HG03064 (cell line): ENCODE measurements at regions not wholly inside any gene's neighbourhood (a gene's known extent, or its start where the extent isn't known, plus 50 kb on each side); places are given as distances from the start of the nearest gene placed in this dataset.
"Not testable (repeated sequence)": the region's sequence is repeated elsewhere in the genome, so short reads cannot be mapped to it uniquely, and the experiment has no call there.

Source experiments
- ATAC-seq: cut with Tn5 transposase; IDR thresholded peaks from one replicate; pipeline ENCODE4 v1.9.1; 2021; ENCODE audit warnings: low read depth; ENCODE audit not compliant: unreplicated experiment

GRCh38 chr12:92062539-92063493 is 82.8 kb downstream of the BTG1 start:
- no peak for ATAC-seq

GRCh38 chr12:92061061-92061460 is 84.6 kb downstream of the BTG1 start:
- ATAC-seq = no peak

GRCh38 chr12:92059960-92060359 is 85.7 kb downstream of the BTG1 start:
- ATAC-seq = no peak

GRCh38 chr12:92058664-92059063 is 87.0 kb downstream of the BTG1 start:
- peak; percentile 78 for ATAC-seq

GRCh38 chr12:92056756-92057155 is 88.9 kb downstream of the BTG1 start:
- not testable (repeated sequence) for ATAC-seq

GRCh38 chr12:92056290-92056689 is 89.4 kb downstream of the BTG1 start:
- no peak for ATAC-seq

- no peak for ATAC-seq
Measured at GRCh38 chr12:92055877-92056276, 89.8 kb downstream of the BTG1 start.

GRCh38 chr12:92051441-92051840 is 94.2 kb downstream of the BTG1 start:
- no peak for ATAC-seq

GRCh38 chr12:92049403-92049802 is 96.2 kb downstream of the BTG1 start:
- peak; percentile 74 for ATAC-seq

- no peak for ATAC-seq
Measured at GRCh38 chr12:92047393-92047826, 98.2 kb downstream of the BTG1 start.

- no peak for ATAC-seq
Measured at GRCh38 chr12:92046557-92047392, 98.9 kb downstream of the BTG1 start.

- no peak for ATAC-seq
Measured at GRCh38 chr12:92045852-92046251, 99.8 kb downstream of the BTG1 start.

- no peak for ATAC-seq
Measured at GRCh38 chr12:92044435-92044834, 101.2 kb downstream of the BTG1 start.

- no peak for ATAC-seq
Measured at GRCh38 chr12:92042791-92043531, 102.7 kb downstream of the BTG1 start.

- ATAC-seq = no peak
Measured at GRCh38 chr12:92041742-92042141, 103.9 kb downstream of the BTG1 start.

GRCh38 chr12:92039046-92039445 is 106.6 kb downstream of the BTG1 start:
- ATAC-seq = no peak

- no peak for ATAC-seq
Measured at GRCh38 chr12:92038476-92038875, 107.2 kb downstream of the BTG1 start.

GRCh38 chr12:92036771-92037453 is 108.7 kb downstream of the BTG1 start:
- ATAC-seq = no peak

GRCh38 chr12:92036061-92036620 is 109.5 kb downstream of the BTG1 start:
- no peak for ATAC-seq

- ATAC-seq = no peak
Measured at GRCh38 chr12:92035477-92035876, 110.2 kb downstream of the BTG1 start.
